GM12891 (cell line): ENCODE measurements at regions not wholly inside any gene's neighbourhood (a gene's known extent, or its start where the extent isn't known, plus 50 kb on each side); places are given as distances from the start of the nearest gene placed in this dataset.

Experiments
- DNase-seq: peaks from one replicate; pipeline ENCODE4 v3.0.0; 2011; ENCODE audit warnings: low spot score; ENCODE audit not compliant: insufficient read length
- FAIRE-seq: peaks from 2 replicates; lab custom pipeline; 2011; peaks lifted over from hg19 to GRCh38; lab: Jason Lieb, UNC
- PAX5 ChIP-seq: IDR thresholded peaks from 2 replicates; pipeline ENCODE4 v1.6.1; 2011; ENCODE audit warnings: low read length, moderate library complexity, mild to moderate bottlenecking; ENCODE audit not compliant: insufficient read depth, severe bottlenecking
- POLR2A ChIP-seq: IDR thresholded peaks from 2 replicates; pipeline ENCODE4 v1.6.1; 2011; ENCODE audit warnings: low read depth, low read length, control low read depth
- POLR2AphosphoS5 ChIP-seq: IDR thresholded peaks from 2 replicates; pipeline ENCODE4 v1.6.1; 2011; ENCODE audit warnings: low read depth, low read length, control low read depth
- POU2F2 ChIP-seq: IDR thresholded peaks from 2 replicates; pipeline ENCODE4 v1.6.1; 2011; ENCODE audit warnings: low read depth, mild to moderate bottlenecking, control low read depth, low read length, moderate library complexity
- SPI1 ChIP-seq: IDR thresholded peaks from 2 replicates; pipeline ENCODE4 v1.6.1; 2011; ENCODE audit warnings: low read depth, low read length, control low read depth
- TAF1 ChIP-seq: IDR thresholded peaks from 2 replicates; pipeline ENCODE4 v1.6.1; 2011; ENCODE audit warnings: low read depth, low read length, control low read depth

DNA sequence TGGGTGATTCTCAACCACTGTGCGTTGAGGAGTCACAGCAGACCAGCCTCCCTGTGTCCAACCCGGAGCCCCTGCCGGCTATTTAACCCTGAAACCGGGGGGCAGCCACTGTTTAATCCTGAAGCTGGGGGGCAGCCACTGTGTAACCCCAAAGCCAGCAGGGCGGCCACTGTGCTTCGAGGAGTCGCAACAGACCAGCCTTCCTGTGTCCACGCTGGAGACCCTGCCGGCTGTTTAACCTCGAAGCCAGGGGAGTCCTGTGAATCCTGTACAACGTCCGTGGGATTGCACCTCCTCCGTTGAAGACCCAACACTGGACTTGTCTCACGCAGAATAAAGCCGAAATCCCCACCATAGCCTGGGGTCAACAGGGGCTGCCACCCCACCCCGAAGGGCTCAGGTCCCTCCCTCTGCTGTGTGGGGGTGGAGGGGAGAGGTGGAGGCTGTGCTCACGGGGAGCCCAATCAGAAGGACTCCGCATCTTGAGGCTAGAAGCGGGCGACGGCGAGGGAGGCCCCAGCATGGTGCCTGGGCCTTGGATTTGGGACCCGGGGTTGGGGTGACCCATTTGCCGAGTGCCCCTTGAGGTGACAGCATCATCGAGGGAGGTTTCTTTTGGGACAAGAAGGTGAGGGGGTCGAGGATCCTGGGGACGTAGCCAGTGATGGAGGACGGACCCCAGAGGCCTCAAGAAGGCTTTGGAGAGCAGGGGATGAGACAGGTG, 94.9 kb downstream of the ADRA2C start:
- DNase-seq, result no peak
- FAIRE-seq, result no peak
- TF ChIP-seq POLR2AphosphoS5 (no peak), TAF1 (no peak), POLR2A (no peak), POU2F2 (no peak)

- TF ChIP-seq POU2F2 (no peak), POLR2AphosphoS5 (no peak), TAF1 (no peak), SPI1 (no peak), POLR2A (no peak), PAX5 (no peak)
- FAIRE-seq, result no peak
Measured at GRCh38 chr4:3861720-3862639, 95.8 kb downstream of the ADRA2C start.

DNA sequence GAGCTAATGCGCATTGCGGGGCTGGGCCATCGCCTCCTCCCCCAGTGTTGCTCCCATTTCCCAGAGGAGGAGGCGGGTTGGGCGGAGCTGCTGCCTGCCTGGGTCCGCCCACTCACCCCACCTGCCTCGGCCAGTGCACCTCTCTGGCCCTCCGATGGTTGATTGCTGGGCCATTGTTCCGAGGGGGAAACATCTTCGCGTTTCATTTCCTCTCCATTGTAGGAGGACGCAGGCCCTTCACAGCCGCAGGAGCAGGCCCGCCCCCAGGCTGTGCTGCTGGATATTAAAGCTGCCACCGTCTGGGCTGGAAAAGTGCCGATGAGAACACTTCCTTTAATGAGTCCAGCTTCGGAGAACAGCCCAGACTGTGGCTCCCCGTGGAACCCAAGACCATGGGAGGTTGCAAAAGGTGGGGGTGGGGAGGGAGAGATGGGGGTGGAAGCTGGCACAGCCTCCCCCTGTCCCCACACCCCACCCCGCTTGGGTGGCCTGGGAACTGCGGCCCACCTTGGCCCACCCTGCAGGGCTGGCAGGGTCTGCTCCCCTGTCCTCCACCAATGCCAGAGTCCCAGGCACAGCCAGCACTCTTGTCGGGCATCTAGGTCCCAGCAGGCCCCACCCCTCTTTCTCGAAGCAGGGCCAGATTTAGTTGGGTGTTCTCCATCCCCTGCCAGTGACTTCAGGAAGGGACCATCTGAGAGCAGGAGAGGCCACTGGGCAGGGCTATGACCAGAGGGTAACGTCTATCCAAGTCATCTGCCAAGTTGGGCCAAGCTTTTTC, 96.6 kb downstream of the ADRA2C start:
- no peak for DNase-seq
- FAIRE-seq, result no peak
- TF ChIP-seq PAX5, result no peak
- no peak for TF ChIP-seq POLR2A
- no peak for TF ChIP-seq SPI1
- TF ChIP-seq POLR2AphosphoS5, result no peak
- TF ChIP-seq POU2F2, result no peak
- no peak for TF ChIP-seq TAF1

More at GRCh38 chr4:3861720-3862639, 95.8 kb downstream of the ADRA2C start:
- no peak for DNase-seq

DNA sequence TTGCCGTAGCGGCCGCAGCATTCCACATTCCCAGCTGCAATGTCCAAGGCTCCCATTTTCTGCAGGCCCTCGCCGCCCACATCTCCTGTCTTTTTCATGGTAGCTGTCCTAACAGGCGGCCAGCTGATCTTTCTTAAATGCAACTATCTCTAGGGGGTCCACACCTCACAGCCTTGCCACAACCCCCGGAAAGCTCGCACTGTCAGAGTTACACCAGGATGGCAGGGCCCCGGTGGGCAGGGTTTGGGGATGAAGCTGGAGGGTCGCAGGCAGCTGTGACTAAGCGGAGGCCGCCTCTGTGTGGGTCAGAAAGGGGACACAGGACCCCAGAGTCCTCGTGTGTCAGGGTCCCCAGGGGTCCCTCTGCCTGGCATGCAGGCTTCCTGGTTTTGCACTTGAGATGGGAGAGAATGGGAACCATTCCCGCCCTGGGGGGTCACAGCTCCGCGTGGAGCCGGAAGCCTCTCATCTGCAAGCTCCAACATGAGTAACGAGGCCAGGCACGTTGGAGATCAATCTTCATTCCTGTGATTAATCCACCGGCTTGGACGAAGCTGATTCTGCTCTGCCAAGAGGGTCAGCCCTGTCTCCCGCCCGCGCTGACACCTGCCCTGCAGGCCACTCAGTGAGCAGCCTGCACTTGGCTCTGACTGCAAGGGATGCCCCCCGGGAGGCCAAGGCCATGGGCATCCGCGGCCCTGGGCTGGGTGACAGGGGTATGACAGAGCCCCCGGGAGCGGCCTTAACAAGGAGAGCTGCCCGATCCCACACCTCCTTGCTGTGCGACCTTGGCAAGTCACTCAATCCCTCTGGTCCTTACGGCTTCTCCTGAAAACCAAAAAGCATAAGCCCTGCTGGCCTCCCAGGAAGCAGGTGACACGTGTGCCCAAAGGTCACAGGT, 97.9 kb downstream of the ADRA2C start:
- FAIRE-seq (no peak), DNase-seq (no peak)
- TF ChIP-seq TAF1 (no peak), POLR2AphosphoS5 (no peak), PAX5 (no peak), POLR2A (no peak), SPI1 (no peak), POU2F2 (no peak)

GRCh38 chr4:3864742-3865721, 98.8 kb downstream of the ADRA2C start:
- TF ChIP-seq PAX5 (no peak), POLR2AphosphoS5 (no peak), POLR2A (no peak), TAF1 (no peak), SPI1 (no peak), POU2F2 (no peak)
- FAIRE-seq, result no peak
- DNase-seq, result no peak

DNA sequence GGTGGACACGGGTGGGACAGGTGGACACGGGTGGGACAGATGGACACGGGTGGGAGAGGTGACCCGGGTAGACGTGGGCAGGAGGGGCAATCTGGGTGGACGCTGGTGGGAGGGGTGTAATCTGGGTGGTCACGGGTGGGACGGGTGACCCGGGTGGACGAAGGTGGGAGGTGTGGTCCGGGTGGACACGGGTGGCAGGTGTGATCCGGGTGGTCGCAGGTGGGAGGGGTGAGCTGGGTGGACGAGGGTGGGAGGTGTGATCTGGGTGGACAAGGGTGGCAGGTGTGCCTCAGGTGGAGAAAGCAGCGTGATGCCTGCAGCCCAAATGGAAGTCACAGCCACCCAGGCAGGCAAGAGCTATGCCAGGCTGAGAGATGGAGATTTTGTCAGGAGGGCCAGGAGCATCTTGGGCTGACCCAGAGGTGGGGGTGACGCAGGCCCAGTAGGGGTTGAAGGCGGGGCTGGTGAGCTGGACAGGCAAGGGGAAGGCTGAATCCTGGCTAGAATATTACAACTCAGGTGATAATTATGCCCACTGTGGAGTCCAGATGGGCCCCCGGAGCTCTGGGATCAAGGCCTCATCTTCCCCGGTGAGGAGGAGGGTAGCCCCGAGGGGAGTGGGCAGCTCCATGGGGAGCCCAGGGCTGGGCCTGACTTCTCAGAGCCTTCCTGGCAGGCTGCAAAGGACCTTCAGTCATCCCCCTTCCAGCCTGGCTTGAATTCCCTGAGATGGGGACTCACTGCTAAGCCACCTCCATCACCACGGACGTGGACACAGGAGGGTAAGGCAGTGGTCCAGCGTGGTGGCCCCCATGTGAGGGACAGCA, 100.0 kb downstream of the ADRA2C start:
- DNase-seq, result no peak
- FAIRE-seq, result no peak
- TF ChIP-seq POU2F2 (no peak), PAX5 (no peak)

DNA sequence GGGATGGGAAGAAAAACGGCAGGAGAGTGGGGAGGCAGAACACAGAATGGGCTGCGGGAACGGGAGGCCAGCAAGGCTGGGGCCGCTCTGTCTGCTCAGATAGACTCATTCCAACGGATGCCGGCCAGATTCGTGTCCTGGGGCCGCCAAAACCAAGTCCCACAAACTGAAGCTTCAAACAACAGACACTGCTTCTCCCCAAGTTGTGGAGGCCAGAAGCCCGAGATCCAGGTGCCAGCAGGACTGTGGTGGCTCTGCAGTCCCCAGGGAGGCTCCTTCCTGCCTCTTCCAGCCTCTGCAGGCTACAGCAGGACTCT, 100.6 kb downstream of the ADRA2C start:
- TF ChIP-seq SPI1 (no peak), POLR2A (no peak), POLR2AphosphoS5 (no peak), PAX5 (no peak), TAF1 (no peak), POU2F2 (no peak)
- FAIRE-seq (no peak), DNase-seq (no peak)
